SK-N-MC (cell line): ENCODE measurements at regions not wholly inside any gene's neighbourhood (a gene's known extent, or its start where the extent isn't known, plus 50 kb on each side); places are given as distances from the start of the nearest gene placed in this dataset.

Experiments
- EZH2 ChIP-seq: fragments of 200-600 bp; sonication (generic); IDR thresholded peaks from one replicate; pipeline ENCODE4 v1.6.1; 2017; ENCODE audit warnings: antibody characterized with exemption
- POLR2AphosphoS5 ChIP-seq: IDR thresholded peaks from 2 replicates; pipeline ENCODE4 v1.6.1; 2012; ENCODE audit warnings: mild to moderate bottlenecking, low read depth, low read length, borderline replicate concordance

DNA sequence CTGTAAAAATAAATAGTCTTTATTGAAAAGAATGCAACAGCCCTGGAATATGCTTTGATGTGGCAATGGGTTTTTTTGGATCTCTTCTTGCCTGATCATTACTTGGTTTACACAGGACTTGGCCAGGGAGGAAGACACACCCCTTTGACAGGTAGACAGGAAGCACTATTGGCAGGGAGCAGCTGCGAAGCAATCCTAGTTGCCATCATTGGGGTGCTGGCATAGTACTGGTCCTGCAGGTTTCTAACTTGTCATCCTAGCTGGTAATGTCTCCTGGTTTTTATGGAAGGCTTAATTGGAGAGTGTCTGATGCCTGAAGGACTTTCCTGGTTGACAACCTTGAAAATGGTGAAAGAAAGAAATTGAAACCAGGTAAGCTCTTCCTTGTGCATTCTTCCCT, 71.2 kb upstream of the CCN6 start:
- TF ChIP-seq EZH2 (no peak), POLR2AphosphoS5 (no peak)
